HG03045 (cell line): ENCODE measurements at regions not wholly inside any gene's neighbourhood (a gene's known extent, or its start where the extent isn't known, plus 50 kb on each side); places are given as distances from the start of the nearest gene placed in this dataset.

Source experiments
- ATAC-seq: cut with Tn5 transposase; IDR thresholded peaks from one replicate; pipeline ENCODE4 v1.9.1; 2021; ENCODE audit warnings: mild to moderate bottlenecking, moderate library complexity; ENCODE audit not compliant: unreplicated experiment

DNA sequence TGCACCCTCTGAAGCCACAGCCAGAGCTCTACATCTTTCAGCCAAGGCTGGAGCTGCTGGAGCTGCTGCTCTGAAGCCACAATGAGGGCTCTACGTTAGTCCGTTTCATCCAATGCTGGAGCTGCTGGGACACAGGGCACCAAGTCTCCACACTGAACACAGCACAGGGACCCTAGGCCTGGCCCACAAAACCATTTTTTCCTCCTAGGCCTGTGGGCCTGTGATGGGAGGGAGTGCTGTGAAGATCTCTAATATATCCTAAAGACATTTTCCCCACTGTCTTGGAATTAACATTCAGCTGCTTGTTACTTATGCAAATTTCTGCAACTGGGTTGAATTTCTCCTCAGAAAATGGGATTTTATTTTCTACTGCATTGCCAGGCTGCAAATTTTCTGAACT, 441.4 kb upstream of the FAT3 start:
- ATAC-seq: no peak

DNA sequence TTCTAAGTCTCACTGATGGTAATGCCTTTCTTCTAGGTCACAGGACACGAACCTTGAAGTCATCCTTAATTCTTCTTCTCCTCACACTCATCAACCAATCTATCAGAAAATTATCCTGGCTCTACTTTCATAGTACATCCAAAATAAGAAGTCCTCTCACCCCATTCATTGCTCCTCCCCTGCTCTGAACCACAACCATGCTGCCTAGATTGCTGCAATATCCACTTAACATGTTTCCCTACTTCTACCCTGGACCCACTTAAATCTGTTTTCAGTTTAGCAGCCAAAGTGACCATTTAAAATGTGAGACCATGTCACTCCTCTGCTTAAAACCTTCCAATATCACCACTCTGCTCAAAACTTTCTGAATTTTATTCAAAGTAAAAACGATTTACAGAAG, 445.9 kb upstream of the FAT3 start:
- no peak for ATAC-seq

DNA sequence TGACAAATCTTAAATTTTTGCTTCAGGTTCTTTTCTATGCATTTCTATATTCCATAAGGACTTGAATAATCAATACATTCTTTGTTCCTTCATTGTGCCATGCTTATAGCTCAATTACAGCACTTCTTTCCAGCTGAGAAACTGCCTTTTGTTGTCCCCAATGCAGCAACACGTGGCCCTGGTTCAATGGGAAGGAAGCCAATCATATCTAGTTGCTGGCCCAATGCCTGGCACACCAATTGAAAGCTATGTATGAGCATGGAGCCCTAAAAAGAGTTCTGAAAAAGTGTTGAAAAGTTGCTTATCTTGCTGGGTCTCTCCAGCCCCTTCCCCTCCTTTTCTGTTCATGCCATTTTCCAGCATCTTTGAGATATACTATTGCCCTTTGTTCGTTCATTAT, 448.0 kb upstream of the FAT3 start:
- no peak for ATAC-seq

DNA sequence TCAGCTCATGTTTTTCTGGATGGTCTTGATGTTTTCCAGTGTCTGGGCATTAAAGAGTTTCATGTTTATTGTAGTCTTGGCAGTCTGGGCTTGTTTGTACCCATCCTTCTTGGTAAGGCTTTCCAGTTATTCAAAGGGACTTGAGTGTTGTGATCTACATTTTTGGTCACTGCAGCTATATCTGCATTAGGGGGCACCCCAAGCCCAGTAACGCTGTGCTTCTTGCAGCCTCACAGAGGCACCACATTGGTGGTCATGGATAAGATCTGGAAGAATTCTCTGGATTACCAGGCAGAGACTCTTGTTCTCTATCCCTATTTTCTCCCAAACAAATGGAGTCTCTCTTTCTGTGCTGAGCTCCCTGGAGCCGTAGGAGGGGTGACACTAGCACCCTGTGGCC, 451.5 kb upstream of the FAT3 start:
- ATAC-seq: no peak

DNA sequence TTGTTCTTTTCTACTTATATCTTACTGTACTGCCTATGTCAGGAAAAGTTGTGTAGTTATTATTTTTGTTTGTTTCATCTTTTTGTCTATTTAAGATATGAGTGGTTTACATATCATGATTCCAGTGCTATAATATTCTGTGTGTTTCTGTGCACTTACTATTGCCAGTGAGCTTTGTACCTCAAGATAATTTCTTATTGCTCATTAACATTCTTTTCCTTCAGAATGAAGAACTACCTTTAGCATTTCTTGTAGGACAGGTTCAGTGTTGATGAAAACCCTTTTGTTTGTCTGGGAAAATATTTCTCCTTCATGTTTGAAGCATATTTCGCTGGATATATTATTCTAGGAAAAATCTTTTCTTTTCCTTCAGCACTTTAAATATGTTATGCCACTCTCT, 452.7 kb upstream of the FAT3 start:
- no peak for ATAC-seq

DNA sequence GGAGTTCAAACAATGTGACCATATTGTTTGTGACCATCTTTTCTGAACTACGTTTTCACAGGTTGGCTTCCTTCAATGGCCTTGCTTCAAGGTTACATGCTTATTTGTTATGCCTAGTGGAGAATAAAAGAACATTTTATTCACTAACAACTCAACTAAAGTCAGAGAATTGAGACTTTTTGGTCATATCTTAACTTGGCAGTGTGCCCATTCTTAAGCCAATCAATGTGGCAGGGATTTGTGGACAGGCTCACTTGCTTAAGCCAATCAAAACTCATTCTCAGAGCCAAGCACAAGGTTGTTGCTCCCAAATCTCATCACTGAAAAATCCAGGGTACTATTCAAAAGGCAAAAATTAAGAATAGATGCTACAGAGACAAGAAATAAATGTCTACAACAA, 455.8 kb upstream of the FAT3 start:
- ATAC-seq: no peak

DNA sequence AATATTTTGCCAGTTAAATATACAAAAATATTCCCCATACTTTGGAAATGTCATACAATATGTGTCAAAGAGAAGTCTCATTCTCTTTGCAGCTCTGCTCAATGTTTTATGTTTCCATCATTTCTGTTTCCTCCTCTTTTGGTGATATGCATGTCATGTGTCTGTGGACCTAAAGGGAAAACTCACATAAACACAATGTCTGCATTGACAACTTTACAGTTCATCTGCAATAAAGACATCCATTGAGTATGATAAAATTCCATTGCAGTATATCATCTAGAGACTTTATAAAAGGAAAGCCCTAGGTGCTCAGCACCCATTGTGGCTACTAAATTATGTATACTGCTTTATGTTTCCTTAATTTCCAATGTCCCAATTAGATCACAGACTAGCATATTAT, 461.3 kb upstream of the FAT3 start:
- ATAC-seq: no peak

DNA sequence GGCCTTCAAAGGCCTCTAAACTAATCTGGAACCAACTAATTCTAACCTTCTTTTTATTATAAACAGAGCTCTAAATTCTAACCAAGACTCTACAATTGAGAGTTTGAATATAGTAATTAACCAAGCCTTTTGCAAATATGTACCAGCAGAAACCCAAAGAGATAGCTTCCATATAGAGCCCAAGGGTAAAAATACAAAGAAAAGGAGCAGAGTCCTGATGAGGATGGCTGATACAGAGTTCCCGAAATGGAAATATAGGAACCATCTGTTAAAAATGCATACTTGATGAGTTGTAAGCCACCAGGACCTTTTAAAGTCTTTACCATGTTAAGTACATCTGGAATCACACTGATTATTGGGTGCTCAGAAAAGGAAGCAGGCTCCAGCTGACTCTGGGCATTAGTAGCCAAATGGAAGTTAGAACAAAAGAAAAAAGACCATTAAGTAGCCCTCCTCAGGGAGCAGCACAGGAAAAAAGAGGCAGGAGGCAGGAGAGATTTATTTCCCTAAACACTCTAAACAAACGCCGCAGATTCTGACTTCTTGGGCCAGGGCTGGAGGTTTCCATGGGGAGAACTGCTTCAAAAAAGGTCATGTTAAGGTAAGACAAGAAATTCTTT, 463.1 kb upstream of the FAT3 start:
- no peak for ATAC-seq

DNA sequence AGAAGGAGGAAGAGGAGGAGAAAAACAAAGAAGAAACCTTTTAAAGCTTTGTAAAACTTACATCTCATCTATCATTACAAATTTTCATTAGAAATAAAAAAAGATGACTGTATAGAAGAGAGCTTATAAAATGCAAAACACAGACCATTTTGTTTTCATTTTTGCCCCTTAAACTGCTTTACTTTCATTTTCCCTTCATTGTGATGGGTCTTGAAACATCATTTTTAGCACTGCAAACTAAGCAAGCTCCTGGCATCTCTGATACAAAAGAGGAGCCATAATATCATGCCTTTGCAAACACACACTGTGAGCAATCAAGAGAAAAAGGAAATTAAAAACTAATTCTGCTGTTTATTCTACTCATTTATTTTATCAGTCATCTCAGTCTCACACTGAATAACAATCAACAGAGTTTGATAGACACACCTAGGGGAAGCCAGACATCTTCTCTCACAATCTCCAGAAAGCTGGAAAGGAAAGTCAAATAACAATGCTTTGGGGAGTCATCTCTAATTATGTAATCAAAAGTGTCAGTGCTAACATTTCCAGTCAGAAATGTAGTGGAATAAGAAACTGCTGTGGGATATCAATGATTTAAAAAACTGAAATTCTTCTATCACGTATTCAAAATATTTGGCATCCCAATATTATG, 467.7 kb upstream of the FAT3 start:
- ATAC-seq: no peak

DNA sequence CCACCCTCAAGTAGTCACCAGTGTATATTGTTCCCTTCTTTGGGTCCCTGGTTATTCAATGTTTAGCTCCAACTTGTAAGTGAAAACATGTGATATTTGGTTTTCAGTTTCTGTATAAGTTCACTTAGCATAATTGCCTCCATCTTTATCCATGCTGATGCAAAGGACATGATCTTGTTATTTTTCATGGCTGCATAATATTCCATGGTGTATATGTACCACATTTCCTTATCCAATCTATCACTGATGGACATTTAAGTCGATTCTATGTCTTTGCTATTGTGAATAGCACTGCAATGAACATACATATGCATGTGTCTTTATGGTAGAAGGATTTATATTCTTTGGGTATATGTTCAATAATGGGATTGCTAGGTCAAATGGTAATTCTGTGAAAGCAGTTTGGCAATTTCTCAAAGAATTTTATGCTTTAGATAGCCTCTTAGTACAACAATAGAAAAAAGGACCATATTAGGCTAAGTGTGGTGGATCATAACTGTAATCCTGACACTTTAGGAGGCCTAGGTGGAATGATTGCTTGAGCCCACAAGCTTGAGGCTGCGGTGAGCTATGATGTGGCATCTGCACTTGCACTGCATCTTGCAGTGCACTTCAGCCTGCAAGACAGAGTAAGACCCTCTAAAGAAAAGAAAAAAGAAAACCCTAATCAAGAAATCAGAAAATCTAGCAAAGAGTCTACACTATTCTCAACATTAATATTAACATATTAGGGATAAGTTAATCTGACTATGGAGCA, 468.5 kb upstream of the FAT3 start:
- ATAC-seq: no peak

DNA sequence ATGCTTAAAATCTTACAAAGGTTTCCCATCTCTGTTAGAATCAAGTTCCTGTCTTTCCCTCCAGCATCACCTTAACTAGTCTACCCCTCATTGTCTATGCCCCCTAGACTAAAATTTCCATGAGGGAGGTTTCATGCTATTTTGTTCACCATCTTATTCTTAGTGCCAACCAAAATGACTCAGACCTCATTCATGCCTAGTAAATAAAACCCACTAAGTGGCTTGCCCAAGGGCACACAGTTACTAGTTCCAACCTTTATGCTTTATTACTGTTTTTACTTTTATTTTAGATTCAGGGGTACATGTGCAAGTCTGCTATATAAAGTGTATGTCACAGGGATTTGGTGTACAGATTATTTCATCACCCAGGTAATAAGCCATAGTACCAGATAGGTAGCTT, 469.1 kb upstream of the FAT3 start:
- no peak for ATAC-seq

DNA sequence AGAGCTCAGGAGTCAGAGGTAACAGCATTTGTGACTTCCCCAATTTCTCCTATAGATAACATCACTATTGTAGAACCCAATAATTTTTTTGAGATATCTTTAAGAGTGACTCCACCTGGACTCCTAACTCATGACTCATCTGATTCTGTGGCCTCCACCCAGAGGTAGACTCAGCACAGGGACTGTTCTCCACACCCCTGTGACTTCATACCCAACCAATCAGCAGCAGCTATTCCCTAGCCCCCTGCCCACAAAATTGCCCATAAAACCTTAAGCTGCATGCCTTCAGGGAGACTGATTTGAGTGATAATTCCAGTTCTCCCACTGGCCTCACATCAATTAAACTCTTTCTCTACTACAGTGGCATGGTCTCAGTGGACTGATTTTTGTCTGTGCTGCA, 475.4 kb upstream of the FAT3 start:
- no peak for ATAC-seq

DNA sequence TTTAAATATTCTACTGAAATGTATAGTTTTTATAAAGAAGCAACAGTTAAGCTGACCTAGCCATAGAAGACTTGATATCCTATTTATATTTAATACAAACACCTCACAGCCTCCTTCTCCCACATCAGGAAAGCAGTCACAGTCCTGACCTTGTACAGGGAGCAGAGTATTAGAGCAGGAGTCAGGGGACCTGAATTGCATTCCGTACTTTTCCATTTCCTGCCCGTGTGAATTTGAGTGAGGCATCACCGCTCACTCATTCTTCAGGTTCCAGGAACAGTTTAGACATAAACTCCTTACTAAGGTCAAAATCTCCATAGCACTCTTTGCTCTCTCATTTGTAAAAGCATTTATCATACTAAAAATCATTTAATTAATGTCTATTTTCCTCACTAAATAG, 482.5 kb upstream of the FAT3 start:
- no peak for ATAC-seq

DNA sequence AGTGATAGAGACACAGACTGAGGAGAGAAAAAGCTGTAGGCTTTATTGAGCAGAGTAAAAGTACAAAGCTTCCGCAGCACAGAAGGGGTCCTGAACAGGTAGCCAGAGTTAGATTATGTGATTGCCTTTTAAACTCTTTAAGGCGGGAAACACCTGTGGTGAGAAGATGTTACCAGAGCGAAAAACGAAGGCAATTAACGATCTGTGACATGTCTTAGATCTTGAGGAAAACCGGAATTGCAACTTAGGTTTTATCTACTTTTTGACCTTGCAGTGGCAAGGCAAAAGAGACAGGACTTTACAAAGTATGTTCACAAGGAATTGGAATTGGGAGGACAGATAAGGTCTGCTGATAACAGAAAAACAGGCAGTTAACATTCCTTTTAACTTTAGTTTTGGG, 493.6 kb upstream of the FAT3 start:
- ATAC-seq: no peak

DNA sequence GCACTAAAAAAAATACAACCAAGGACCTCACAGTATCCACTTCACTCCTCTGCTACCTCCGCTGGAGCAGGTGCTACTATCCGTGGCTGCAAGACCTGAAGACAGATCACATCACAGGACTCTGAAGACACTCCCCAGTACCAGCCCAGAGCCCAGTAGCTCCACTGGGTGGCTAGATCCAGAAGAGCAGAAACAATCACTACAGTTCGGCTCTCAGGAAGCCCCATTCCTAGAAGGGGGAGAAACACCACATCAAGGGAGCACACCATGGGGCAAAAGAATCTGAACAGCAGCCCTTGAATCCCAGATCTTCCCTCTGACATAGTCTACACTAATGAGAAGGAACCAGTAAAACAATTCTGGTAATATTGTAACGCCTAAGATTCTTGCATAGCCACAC, 494.0 kb upstream of the FAT3 start:
- no peak for ATAC-seq

DNA sequence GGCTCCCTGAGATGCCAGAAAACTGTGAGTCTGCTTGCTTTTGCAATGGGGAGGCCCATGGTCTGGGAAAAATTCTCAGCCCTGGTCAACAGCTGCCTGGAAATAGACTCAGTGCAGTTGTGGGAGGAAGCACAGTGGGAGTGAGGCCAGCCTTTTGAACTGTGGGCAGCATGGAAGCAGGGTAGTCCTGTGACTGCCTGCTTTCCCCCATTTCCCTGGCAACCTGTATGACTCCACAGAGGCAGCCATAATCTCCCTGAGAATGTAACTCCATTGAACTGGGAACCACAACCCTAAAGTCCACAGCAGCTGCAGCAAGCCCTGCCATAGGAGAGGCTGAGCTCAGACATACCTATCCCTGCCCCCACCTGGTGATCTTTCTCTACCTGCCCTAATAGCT, 494.6 kb upstream of the FAT3 start:
- no peak for ATAC-seq

DNA sequence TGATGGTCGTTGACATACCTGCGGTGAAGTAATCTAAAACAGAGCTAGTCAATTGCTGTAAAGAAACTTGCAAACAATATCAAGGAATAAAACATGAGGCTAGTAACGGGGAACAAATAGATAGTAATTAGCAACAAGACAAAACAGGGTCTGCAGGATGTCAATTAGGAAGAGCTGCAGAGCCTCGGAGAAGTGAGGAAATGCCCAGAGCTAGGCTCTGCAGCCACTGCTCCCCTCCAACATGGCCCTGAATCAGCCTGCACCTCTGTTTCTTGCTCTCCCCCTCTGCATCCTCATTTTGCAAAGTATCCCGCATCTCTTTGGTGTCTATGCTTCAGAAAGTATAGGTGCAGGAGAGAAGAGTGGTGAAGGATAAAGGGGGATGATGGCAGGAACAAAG, 507.4 kb upstream of the FAT3 start:
- ATAC-seq: no peak

DNA sequence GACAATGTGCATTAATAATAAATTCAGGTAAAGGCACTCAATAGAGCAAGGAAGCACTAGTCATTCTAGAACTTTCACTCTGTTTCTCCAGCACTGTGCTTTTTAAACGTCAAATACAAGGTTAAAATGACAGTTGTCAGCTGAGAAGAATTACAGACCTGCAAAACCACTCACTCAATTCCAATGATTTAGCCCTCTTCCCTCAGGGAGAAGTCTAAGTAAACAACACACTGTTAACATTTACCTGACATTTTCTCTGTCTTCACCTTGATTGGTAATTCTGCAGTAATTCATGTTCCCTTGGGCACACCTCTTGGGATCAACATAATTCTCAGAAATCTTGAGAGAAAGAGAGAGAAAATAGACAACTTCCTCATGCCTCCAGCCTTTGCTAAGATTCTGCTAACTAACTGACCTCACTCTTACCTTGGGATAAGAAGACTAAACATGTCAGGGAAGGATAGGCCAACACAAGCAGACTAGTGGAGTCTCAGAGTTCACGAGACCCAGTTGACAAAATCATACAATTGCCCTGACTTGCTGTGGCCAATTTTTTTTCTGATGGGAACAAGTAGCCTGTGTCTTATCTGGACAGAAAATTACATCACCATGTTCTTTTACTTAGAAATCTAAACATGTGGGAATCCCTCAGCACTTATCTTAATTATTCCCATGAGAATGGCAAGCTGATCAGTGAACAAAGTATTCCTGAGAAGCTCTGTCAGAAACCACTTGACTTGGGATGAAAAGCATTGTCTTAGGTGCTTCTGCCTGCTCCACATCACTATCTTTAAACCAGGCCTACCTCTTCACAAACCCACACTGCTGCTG, 516.8 kb upstream of the FAT3 start:
- no peak for ATAC-seq

DNA sequence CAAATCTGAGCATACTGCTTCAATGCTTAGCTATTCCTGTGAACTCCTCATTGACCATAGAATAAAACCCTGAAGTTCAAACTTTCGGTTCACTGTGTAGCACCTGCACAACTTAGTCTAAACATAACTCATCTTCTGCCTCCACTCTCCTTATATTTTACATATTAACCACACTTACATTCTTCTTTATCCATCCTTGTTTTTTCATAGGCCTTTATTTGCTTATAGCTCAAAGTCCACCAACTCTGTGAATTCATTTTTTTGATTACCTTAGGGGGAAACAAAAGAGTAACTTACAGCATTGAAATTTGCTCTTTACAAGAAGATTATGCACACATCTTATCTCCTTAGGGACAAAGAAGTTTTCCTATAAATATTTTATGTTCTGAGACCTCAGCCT, 521.6 kb upstream of the FAT3 start:
- no peak for ATAC-seq

DNA sequence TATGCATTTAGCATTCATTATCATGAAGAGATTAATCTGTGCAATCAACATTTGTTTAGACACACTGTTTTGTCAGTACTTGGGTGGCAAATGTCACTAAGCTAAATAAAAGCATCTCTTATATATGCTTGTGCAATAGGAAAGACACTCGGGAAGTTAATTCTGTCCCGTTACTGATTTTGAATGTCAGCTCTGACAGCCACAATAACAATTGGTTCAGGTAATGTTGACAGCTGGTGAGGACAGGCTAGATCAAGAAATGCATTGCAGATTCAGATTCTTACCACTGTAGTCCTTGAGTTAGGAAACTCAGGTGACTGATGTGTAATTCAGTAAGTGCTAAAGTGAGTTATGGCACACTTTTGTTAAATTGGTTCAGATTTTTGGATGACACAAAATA, 523.8 kb upstream of the FAT3 start:
- ATAC-seq: no peak

DNA sequence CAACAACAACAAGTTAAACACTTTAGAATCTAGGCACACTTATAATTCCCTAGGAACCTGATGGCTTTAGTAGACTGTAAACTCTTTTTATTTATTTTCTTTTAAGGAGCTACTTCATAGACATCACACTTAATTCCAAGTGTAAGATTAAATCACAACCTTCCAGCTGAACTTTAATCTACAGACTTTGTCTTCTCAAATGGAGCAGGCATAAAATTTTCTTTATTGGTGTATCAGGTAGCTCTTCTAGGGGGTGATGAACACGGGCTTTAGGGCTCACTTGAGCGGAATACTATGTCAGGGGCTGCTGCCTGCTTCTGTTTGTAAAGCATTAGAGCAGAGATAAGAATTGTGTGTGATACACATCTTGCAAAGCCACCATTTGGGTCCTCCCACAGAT, 525.8 kb upstream of the FAT3 start:
- no peak for ATAC-seq

DNA sequence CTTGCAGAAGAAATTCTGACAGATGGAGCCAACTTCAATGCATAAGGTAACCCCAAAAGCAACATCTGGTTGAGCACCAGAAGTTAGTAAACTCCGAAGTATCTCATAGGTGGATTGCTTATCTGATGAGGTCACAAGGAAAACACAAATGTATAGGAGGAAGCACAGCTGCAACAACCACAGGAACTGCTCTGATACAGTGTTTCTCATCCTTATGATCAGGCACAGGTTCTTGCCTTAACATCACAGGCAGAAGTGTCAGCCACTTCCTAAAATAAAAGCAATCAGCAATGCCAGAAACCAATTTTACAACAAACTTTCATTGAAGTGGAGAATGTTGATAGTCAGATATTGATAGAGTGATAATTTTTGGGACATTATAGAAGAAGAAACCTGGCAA, 530.3 kb upstream of the FAT3 start:
- no peak for ATAC-seq
